Testis (tissue), 2 donors: ENCODE measurements at regions not wholly inside any gene's neighbourhood (a gene's known extent, or its start where the extent isn't known, plus 50 kb on each side); places are given as distances from the start of the nearest gene placed in this dataset.

Source experiments
- POLR2A ChIP-seq: fragments of 450-650 bp; IDR thresholded peaks from one replicate; pipeline ENCODE4 v1.6.1; 2017; ENCODE audit warnings: antibody characterized with exemption, mild to moderate bottlenecking, moderate library complexity
- TF ChIP-seq, protein P1 (sequence below), 3 experiments: fragments of 450-650 bp in 2 of 3; fragments of 200-600 bp in 1 of 3; sonication (generic) in 1 of 3; IDR thresholded peaks; one replicate each; pipeline ENCODE4 v1.5.1; 2016 to 2019; ENCODE audit warnings: antibody characterized with exemption in 3 of 3, mild to moderate bottlenecking in 2 of 3, moderate library complexity in 1 of 3

- no peak for TF ChIP-seq POLR2A
- TF ChIP-seq, protein P1, sequence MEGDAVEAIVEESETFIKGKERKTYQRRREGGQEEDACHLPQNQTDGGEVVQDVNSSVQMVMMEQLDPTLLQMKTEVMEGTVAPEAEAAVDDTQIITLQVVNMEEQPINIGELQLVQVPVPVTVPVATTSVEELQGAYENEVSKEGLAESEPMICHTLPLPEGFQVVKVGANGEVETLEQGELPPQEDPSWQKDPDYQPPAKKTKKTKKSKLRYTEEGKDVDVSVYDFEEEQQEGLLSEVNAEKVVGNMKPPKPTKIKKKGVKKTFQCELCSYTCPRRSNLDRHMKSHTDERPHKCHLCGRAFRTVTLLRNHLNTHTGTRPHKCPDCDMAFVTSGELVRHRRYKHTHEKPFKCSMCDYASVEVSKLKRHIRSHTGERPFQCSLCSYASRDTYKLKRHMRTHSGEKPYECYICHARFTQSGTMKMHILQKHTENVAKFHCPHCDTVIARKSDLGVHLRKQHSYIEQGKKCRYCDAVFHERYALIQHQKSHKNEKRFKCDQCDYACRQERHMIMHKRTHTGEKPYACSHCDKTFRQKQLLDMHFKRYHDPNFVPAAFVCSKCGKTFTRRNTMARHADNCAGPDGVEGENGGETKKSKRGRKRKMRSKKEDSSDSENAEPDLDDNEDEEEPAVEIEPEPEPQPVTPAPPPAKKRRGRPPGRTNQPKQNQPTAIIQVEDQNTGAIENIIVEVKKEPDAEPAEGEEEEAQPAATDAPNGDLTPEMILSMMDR (IDR thresholded peaks at IDR 0.05), result no peak
These were observed 232.7 kb upstream of the TNRC6C start for GRCh38 chr17:77725846-77726245.
